Transverse colon (tissue), 4 donors: ENCODE measurements at regions not wholly inside any gene's neighbourhood (a gene's known extent, or its start where the extent isn't known, plus 50 kb on each side); places are given as distances from the start of the nearest gene placed in this dataset.

ENCODE experiments used
- DNase-seq: peaks from one replicate; pipeline ENCODE4 v3.0.0-alpha.2; 2019
- H3K27ac ChIP-seq, 4 donors: fragments of 200-600 bp; sonication (generic); 2 replicates each; pipeline ENCODE4 v1.5.1; 2016 to 2018; ENCODE audit warnings: inconsistent platforms in 4 of 4
- H3K27me3 ChIP-seq: fragments of 200-600 bp; sonication (generic); 2 replicates; pipeline ENCODE4 v1.5.1; 2017; ENCODE audit warnings: inconsistent platforms
- H3K36me3 ChIP-seq, 4 donors: fragments of 200-600 bp; sonication (generic); 2 replicates each; pipeline ENCODE4 v1.5.1; 2017 to 2019; ENCODE audit warnings: inconsistent platforms in 4 of 4
- H3K4me1 ChIP-seq, 4 donors: fragments of 200-600 bp; sonication (generic); 2 replicates each; pipeline ENCODE4 v1.5.1; 2017 to 2020; ENCODE audit warnings: inconsistent platforms in 4 of 4
- H3K4me3 ChIP-seq, 4 donors: fragments of 200-600 bp; sonication (generic); 1 replicate in 1 of 4; 2 replicates in 3 of 4; pipeline versions ENCODE4 v1.5.1 to v1.6.1; 2017 to 2019; ENCODE audit warnings: inconsistent platforms in 4 of 4
- H3K9me3 ChIP-seq, 2 donors: fragments of 200-600 bp; sonication (generic); 2 replicates each; pipeline ENCODE4 v1.5.1; 2017 to 2019; ENCODE audit warnings: inconsistent platforms in 2 of 2
- CTCF ChIP-seq, 5 experiments: fragments of 200-600 bp in 3 of 5; fragments of 450-650 bp in 2 of 5; sonication (generic) in 3 of 5; IDR thresholded peaks; 1 replicate in 2 of 5; 2 replicates in 3 of 5; pipeline ENCODE4 v1.5.1; 2016 to 2017; ENCODE audit warnings: antibody characterized with exemption in 5 of 5, inconsistent platforms in 3 of 5, mild to moderate bottlenecking in 2 of 5, moderate library complexity in 1 of 5
- EP300 ChIP-seq: sonication (generic); formaldehyde crosslinking; IDR thresholded peaks from one replicate; pipeline ENCODE4 v1.6.1; 2017; ENCODE audit warnings: antibody characterized with exemption, low read depth
- POLR2A ChIP-seq: fragments of 450-650 bp; IDR thresholded peaks from one replicate; pipeline ENCODE4 v1.6.1; 2016; ENCODE audit warnings: antibody characterized with exemption, mild to moderate bottlenecking, moderate library complexity
- POLR2AphosphoS5 ChIP-seq, 3 donors: sonication (generic); formaldehyde crosslinking; IDR thresholded peaks; one replicate each; pipeline ENCODE4 v1.6.1; 2016; ENCODE audit warnings: antibody characterized with exemption in 3 of 3
- WGBS, 2 donors: methylation state at CpG; one replicate each; pipeline ENCODE4 v1.1.5; 2018; ENCODE audit warnings: low coverage in 1 of 2; 5-methylcytosine and 5-hydroxymethylcytosine counted together
- in situ Hi-C, 4 donors: fragments of 200-750 bp; cut with MboI; loops; one replicate each; pipeline versions ENCODE4 v1.15.0 to v1.15.1; 2017; ENCODE audit warnings: low sequenced_read_pairs in 3 of 4, low pct_ligation_motif_present in 1 of 4, low pct_unique_long_range_greater_than_20kb in 1 of 4
- intact Hi-C: fragments of 100-400 bp; cut with DNase I; formaldehyde crosslinking; loops from one replicate; pipeline ENCODE4 v1.15.1; 2023; ENCODE audit warnings: low total_unique reads

DNA sequence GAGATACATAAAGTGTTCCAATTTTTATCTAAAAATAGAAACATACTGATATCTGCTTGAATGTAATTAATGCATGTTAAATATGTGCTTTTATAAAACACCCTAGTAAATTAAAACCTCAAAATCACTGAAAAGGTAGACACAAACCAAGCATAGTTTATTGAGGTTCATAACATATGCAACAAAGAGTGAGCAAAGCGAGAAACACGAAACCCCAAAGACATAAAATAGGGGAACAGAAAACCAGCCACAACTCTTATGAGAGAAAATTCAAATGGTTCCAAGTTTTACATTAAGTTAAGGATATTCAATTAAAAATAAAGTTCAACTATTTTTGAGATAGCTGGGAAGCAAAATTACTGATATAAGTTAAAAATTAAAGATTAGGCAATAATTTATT lies 336.4 kb upstream of the AGA start:
- Histone ChIP-seq H3K27ac (no peak overlapping the region), H3K9me3 (no peaks in the 10 kb centered on the region), H3K4me3 (no peak overlapping the region), H3K36me3 (no peaks in the 10 kb centered on the region), H3K27me3 (no peaks in the 10 kb centered on the region), H3K4me1 (no peaks in the 10 kb centered on the region)
- in situ Hi-C loops (no loop called here), intact Hi-C loops (no loop called here)
- 86 to 100% methylated on average over 2 of the region's 2 CpGs for WGBS, 2 donors
- no peak for DNase-seq
- no peak for TF ChIP-seq POLR2A
- TF ChIP-seq POLR2AphosphoS5 (IDR thresholded peaks at IDR 0.05), result no peak
- no peak for TF ChIP-seq CTCF (IDR thresholded peaks at IDR 0.05)
- TF ChIP-seq EP300, result no peak

DNA sequence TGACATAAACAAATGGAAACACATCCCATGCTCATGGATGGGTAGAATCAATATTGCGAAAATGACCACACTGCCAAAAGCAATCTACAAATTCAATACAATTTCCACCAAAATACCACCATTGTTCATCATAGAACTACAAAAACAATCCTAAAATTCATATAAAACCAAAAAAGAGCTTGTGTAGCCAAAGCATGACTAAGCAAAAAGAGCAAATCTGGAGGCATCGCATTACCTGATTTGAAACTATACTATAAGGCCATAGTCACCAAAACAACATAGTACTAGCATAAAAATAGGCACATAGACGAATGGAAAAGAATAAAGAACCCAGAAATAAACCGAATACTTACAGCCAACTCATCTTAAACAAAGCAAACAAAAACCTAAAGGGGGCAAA lies 342.8 kb upstream of the AGA start:
- TF ChIP-seq CTCF (IDR thresholded peaks at IDR 0.05) (no peak), POLR2AphosphoS5 (IDR thresholded peaks at IDR 0.05) (no peak), EP300 (no peak), POLR2A (no peak)
- Histone ChIP-seq H3K4me1 (peaks cover 0 to 4% (median 0%) of the 10 kb centered on the region in 4 donors), H3K27me3 (no peaks in the 10 kb centered on the region), H3K36me3 (no peaks in the 10 kb centered on the region), H3K4me3 (no peak overlapping the region), H3K27ac (no peak overlapping the region), H3K9me3 (no peaks in the 10 kb centered on the region)
- 61 to 71% methylated on average over 4 of the region's 4 CpGs for WGBS, 2 donors
- in situ Hi-C loops (no loop called here), intact Hi-C loops (loop anchor here (5.0 kb wide), 1 partner anchor 832 kb away; no protein-coding TSS in a partner anchor)
- no peak for DNase-seq

- 56% methylated on average over 4 of the region's 4 CpGs; no CpG with 5 or more reads in 1 of the 2 donors for WGBS, 2 donors
- in situ Hi-C loops (no loop called here), intact Hi-C loops (loop anchor here (5.0 kb wide), 1 partner anchor 828 kb away; no protein-coding TSS in a partner anchor)
- no peak for DNase-seq
- TF ChIP-seq EP300 (no peak), POLR2A (no peak), POLR2AphosphoS5 (IDR thresholded peaks at IDR 0.05) (no peak), CTCF (IDR thresholded peaks at IDR 0.05) (no peak)
- Histone ChIP-seq H3K27me3 (no peaks in the 10 kb centered on the region), H3K9me3 (no peaks in the 10 kb centered on the region), H3K36me3 (no peaks in the 10 kb centered on the region), H3K27ac (no peak overlapping the region), H3K4me1 (peaks cover 0 to 4% (median 0%) of the 10 kb centered on the region in 4 donors), H3K4me3 (no peak overlapping the region)
Measured at GRCh38 chr4:177789610-177790009, 347.4 kb upstream of the AGA start.

GRCh38 chr4:177791188-177791587 lies 349.0 kb upstream of the AGA start:
- TF ChIP-seq EP300 (no peak), CTCF (IDR thresholded peaks at IDR 0.05) (no peak), POLR2A (no peak), POLR2AphosphoS5 (IDR thresholded peaks at IDR 0.05) (no peak)
- H3K4me1 ChIP-seq, result peaks cover 0 to 4% (median 0%) of the 10 kb centered on the region in 4 donors
- H3K36me3 ChIP-seq, result no peaks in the 10 kb centered on the region
- H3K4me3 ChIP-seq, result no peak overlapping the region
- H3K9me3 ChIP-seq, result no peaks in the 10 kb centered on the region
- no peak overlapping the region for H3K27ac ChIP-seq
- in situ Hi-C loops, result no loop called here
- intact Hi-C loops, result no loop called here
- no peaks in the 10 kb centered on the region for H3K27me3 ChIP-seq
- WGBS, 2 donors, result 78 to 82% methylated on average over 3 to 4 of the region's 4 CpGs
- no peak for DNase-seq
